WTC11 (cell line): ENCODE measurements at regions not wholly inside any gene's neighbourhood (a gene's known extent, or its start where the extent isn't known, plus 50 kb on each side); places are given as distances from the start of the nearest gene placed in this dataset.

ENCODE experiments used
- ATAC-seq: fragments of 200-7000 bp; cut with Tn5 transposase; 2 replicates; pipeline ENCODE4 v1.10.0; 2021; ENCODE audit warnings: mild to moderate bottlenecking, moderate library complexity
- CTCF ChIA-PET: fragments of 300-600 bp; sonication (Branson Sonifier 250); formaldehyde crosslinking; loops from one replicate; lab custom pipeline; 2021; ENCODE audit warnings: antibody characterized with exemption; lab: Charles Lee
- POLR2A ChIA-PET: fragments of 350-600 bp; sonication (Branson Sonifier 250); formaldehyde crosslinking; loops from one replicate; lab custom pipeline; 2021; ENCODE audit warnings: antibody characterized with exemption; lab: Charles Lee
- DNase-seq: peaks from one replicate; pipeline ENCODE4 v3.0.0; 2021; ENCODE audit warnings: low spot score
- H3K27ac Mint-ChIP-seq: 2 replicates; pipeline ENCODE4 v1.8.0; 2021; ENCODE audit warnings: mixed read lengths
- H3K27me3 Mint-ChIP-seq: 2 replicates; pipeline ENCODE4 v1.8.0; 2021; ENCODE audit warnings: low read depth, mild to moderate bottlenecking, moderate library complexity, mixed read lengths
- H3K36me3 Mint-ChIP-seq: 2 replicates; pipeline ENCODE4 v1.8.0; 2021; ENCODE audit warnings: mixed read lengths
- H3K4me1 Mint-ChIP-seq: 2 replicates; pipeline ENCODE4 v1.8.0; 2022; ENCODE audit warnings: mixed read lengths
- H3K4me3 Mint-ChIP-seq: 2 replicates; pipeline ENCODE4 v1.8.0; 2021; ENCODE audit warnings: mild to moderate bottlenecking, moderate library complexity, mixed read lengths
- H3K9me3 Mint-ChIP-seq: 2 replicates; pipeline ENCODE4 v1.8.0; 2021; ENCODE audit warnings: mixed read lengths
- ERG ChIP-seq: fragments of 250-450 bp; sonication (Bioruptor Pico); IDR thresholded peaks from 2 replicates; pipeline ENCODE4 v1.8.0; 2021; ENCODE audit warnings: mild to moderate bottlenecking
- FOXJ3 ChIP-seq: sonication (generic); formaldehyde crosslinking; IDR thresholded peaks from 2 replicates; pipeline ENCODE4 v1.9.0; 2021; ENCODE audit warnings: missing genetic modification reagents, mild to moderate bottlenecking, borderline replicate concordance
- FOXK1 ChIP-seq: sonication (generic); formaldehyde crosslinking; IDR thresholded peaks from 2 replicates; pipeline ENCODE4 v1.8.0; 2022; ENCODE audit warnings: mild to moderate bottlenecking, moderate library complexity, missing genetic modification reagents
- FOXP1 ChIP-seq: sonication (generic); formaldehyde crosslinking; IDR thresholded peaks from 2 replicates; pipeline ENCODE4 v1.8.0; 2022; ENCODE audit warnings: missing genetic modification reagents, mild to moderate bottlenecking, moderate library complexity, borderline replicate concordance
- GRHL2 ChIP-seq: fragments of 250-450 bp; sonication (Bioruptor Pico); IDR thresholded peaks from 2 replicates; pipeline ENCODE4 v1.8.0; 2022; ENCODE audit warnings: mild to moderate bottlenecking, moderate library complexity; ENCODE audit not compliant: insufficient replicate concordance, severe bottlenecking
- IRF1 ChIP-seq: sonication (generic); formaldehyde crosslinking; IDR thresholded peaks from 2 replicates; pipeline ENCODE4 v1.8.0; 2023; ENCODE audit warnings: missing genetic modification reagents
- JAZF1 ChIP-seq: fragments of 250-450 bp; sonication (Bioruptor Pico); IDR thresholded peaks from 2 replicates; pipeline ENCODE4 v1.9.0; 2021; ENCODE audit warnings: moderate library complexity, mild to moderate bottlenecking, inconsistent platforms
- MLX ChIP-seq: sonication (generic); formaldehyde crosslinking; IDR thresholded peaks from 2 replicates; pipeline ENCODE4 v1.8.1; 2023; ENCODE audit warnings: mild to moderate bottlenecking, missing genetic modification reagents, moderate library complexity
- NFATC4 ChIP-seq: fragments of 250-450 bp; sonication (Bioruptor Pico); IDR thresholded peaks from 2 replicates; pipeline ENCODE4 v1.9.0; 2021; ENCODE audit warnings: mild to moderate bottlenecking
- NFYB ChIP-seq: sonication (generic); formaldehyde crosslinking; conservative IDR thresholded peaks from 2 replicates; pipeline ENCODE4 v1.8.0; 2022; ENCODE audit warnings: low read depth, missing genetic modification reagents
- NR2C2 ChIP-seq: sonication (generic); formaldehyde crosslinking; IDR thresholded peaks from 2 replicates; pipeline ENCODE4 v1.8.0; 2022; ENCODE audit warnings: mild to moderate bottlenecking, missing genetic modification reagents
- OVOL2 ChIP-seq: fragments of 250-450 bp; sonication (Bioruptor Pico); IDR thresholded peaks from 2 replicates; pipeline ENCODE4 v1.9.0; 2021; ENCODE audit warnings: mild to moderate bottlenecking, borderline replicate concordance
- SMAD4 ChIP-seq: sonication (generic); formaldehyde crosslinking; IDR thresholded peaks from 2 replicates; pipeline ENCODE4 v1.8.0; 2022; ENCODE audit warnings: mild to moderate bottlenecking, missing genetic modification reagents
- TCF7 ChIP-seq: sonication (generic); formaldehyde crosslinking; IDR thresholded peaks from 2 replicates; pipeline ENCODE4 v1.8.0; 2022; ENCODE audit warnings: mild to moderate bottlenecking, low read depth, missing genetic modification reagents, moderate library complexity
- USF1 ChIP-seq: sonication (generic); formaldehyde crosslinking; IDR thresholded peaks from 2 replicates; pipeline ENCODE4 v1.8.0; 2022; ENCODE audit warnings: mild to moderate bottlenecking, missing genetic modification reagents
- ZNF121 ChIP-seq: sonication (generic); formaldehyde crosslinking; IDR thresholded peaks from 2 replicates; pipeline ENCODE4 v1.8.0; 2023; ENCODE audit warnings: missing genetic modification reagents
- ZNF263 ChIP-seq: sonication (generic); formaldehyde crosslinking; IDR thresholded peaks from 2 replicates; pipeline ENCODE4 v1.8.1; 2022; ENCODE audit warnings: low read depth, mild to moderate bottlenecking, moderate library complexity, missing genetic modification reagents
- ZNF317 ChIP-seq: sonication (generic); formaldehyde crosslinking; IDR thresholded peaks from 2 replicates; pipeline ENCODE4 v1.8.1; 2023; ENCODE audit warnings: low read depth, mild to moderate bottlenecking, moderate library complexity, missing genetic modification reagents, borderline replicate concordance
- ZNF416 ChIP-seq: fragments of 250-450 bp; sonication (Bioruptor Pico); IDR thresholded peaks from 2 replicates; pipeline ENCODE4 v1.9.0; 2021; ENCODE audit warnings: mild to moderate bottlenecking, inconsistent platforms
- ZSCAN18 ChIP-seq: fragments of 250-450 bp; sonication (Bioruptor Pico); IDR thresholded peaks from 2 replicates; pipeline ENCODE4 v2.1.2; 2022; ENCODE audit warnings: mild to moderate bottlenecking, moderate library complexity

- DNase-seq (no peak), ATAC-seq (peak; percentile 74)
- POLR2A ChIA-PET, result no interaction called here
- no peak overlapping the region for H3K4me3 Mint-ChIP-seq
- H3K9me3 Mint-ChIP-seq, result no peaks in the 10 kb centered on the region
- TF ChIP-seq ZNF416 (CRISPR knock-in tag), result no peak
- CTCF ChIA-PET, result interaction anchor here (1.0 to 2.2 kb wide), 2 partner anchors 22 to 31 kb away, joined by 3 to 10 read pairs; no protein-coding TSS in a partner anchor
- H3K27ac Mint-ChIP-seq, result no peak overlapping the region
- no peaks in the 10 kb centered on the region; the same call in 1 of the 2 replicates for H3K27me3 Mint-ChIP-seq
- H3K36me3 Mint-ChIP-seq, result no peaks in the 10 kb centered on the region
- no peaks in the 10 kb centered on the region for H3K4me1 Mint-ChIP-seq
Observed at GRCh38 chr1:37403166-37403565, 71.2 kb upstream of the ZC3H12A start.

- POLR2A ChIA-PET, result no interaction called here
Observed at GRCh38 chr1:37404711-37405110, 69.7 kb upstream of the ZC3H12A start.

GRCh38 chr1:37410105-37410504 lies 64.3 kb upstream of the ZC3H12A start:
- DNase-seq (no peak), ATAC-seq (peak; percentile 30; the same call in 1 of the 2 replicates)
- ChIA-PET CTCF (interaction anchor here (0.6 to 3.1 kb wide), 6 partner anchors 11 to 545 kb away, joined by 3 to 16 read pairs (median 4); no protein-coding TSS in a partner anchor), POLR2A (no interaction called here)
- Mint-ChIP-seq H3K9me3 (peaks cover 9% of the 10 kb centered on the region; the same call in 1 of the 2 replicates), H3K4me3 (no peak overlapping the region), H3K4me1 (peaks cover 14% of the 10 kb centered on the region), H3K27ac (no peak overlapping the region), H3K27me3 (no peaks in the 10 kb centered on the region), H3K36me3 (no peaks in the 10 kb centered on the region; the same call in 1 of the 2 replicates)
- peak; percentile 32; the same call in 1 of the 2 replicates for TF ChIP-seq NFYB (CRISPR knock-in tag)
- no peak for TF ChIP-seq FOXJ3 (CRISPR knock-in tag)

More at GRCh38 chr1:37404711-37405110, 69.7 kb upstream of the ZC3H12A start:
- CTCF ChIA-PET, result no interaction called here
- Mint-ChIP-seq H3K4me1 (peaks cover 2% of the 10 kb centered on the region), H3K27ac (no peak overlapping the region), H3K27me3 (no peaks in the 10 kb centered on the region), H3K4me3 (no peak overlapping the region)
- no peak for ATAC-seq
- TF ChIP-seq ZNF416 (CRISPR knock-in tag), result no peak
- TF ChIP-seq, all 79 proteins: peak for 0
- Mint-ChIP-seq H3K36me3 (no peaks in the 10 kb centered on the region), H3K9me3 (no peaks in the 10 kb centered on the region)
- no peak for DNase-seq

GRCh38 chr1:37410815-37411214 lies 63.6 kb upstream of the ZC3H12A start:
- ChIA-PET POLR2A (interaction anchor here (0.7 kb wide), 1 partner anchor 66 kb away, joined by 3 read pairs; no protein-coding TSS in a partner anchor), CTCF (interaction anchor here (0.6 to 3.1 kb wide), 6 partner anchors 10 to 546 kb away, joined by 3 to 16 read pairs (median 4); no protein-coding TSS in a partner anchor)
- DNase-seq (peak; percentile 81), ATAC-seq (peak; percentile 84)
- Mint-ChIP-seq H3K4me1 (peaks cover 14% of the 10 kb centered on the region), H3K27ac (no peak overlapping the region), H3K9me3 (peaks cover 16% of the 10 kb centered on the region), H3K27me3 (peaks cover 3% of the 10 kb centered on the region; the same call in 1 of the 2 replicates), H3K36me3 (peaks cover 7% of the 10 kb centered on the region), H3K4me3 (no peak overlapping the region)
- TF ChIP-seq IRF1 (CRISPR knock-in tag) (0 out of 2 replicates have a peak, but pooled peaks have one; percentile 37), ERG (CRISPR knock-in tag) (no peak), ZNF416 (CRISPR knock-in tag) (no peak), ZSCAN18 (CRISPR knock-in tag) (no peak), GRHL2 (CRISPR knock-in tag) (no peak), JAZF1 (CRISPR knock-in tag) (no peak), FOXK1 (CRISPR knock-in tag) (peak; percentile 50; the same call in 1 of the 2 replicates), OVOL2 (no peak), NR2C2 (CRISPR knock-in tag) (no peak), ZNF317 (CRISPR knock-in tag) (no peak), MLX (CRISPR knock-in tag) (no peak), USF1 (CRISPR knock-in tag) (no peak), ZNF263 (CRISPR knock-in tag) (no peak), ZNF121 (CRISPR knock-in tag) (no peak), TCF7 (CRISPR knock-in tag) (no peak), SMAD4 (no peak), FOXP1 (CRISPR knock-in tag) (0 out of 2 replicates have a peak, but pooled peaks have one; percentile 21), NFATC4 (CRISPR knock-in tag) (no peak)
